Middle frontal gyrus (tissue), 1 donor: ENCODE measurements at regions not wholly inside any gene's neighbourhood (a gene's known extent, or its start where the extent isn't known, plus 50 kb on each side); places are given as distances from the start of the nearest gene placed in this dataset.

Experiments used
- DNase-seq: peaks from one replicate; pipeline ENCODE4 v3.0.0-alpha.2; 2015; ENCODE audit warnings: low spot score; ENCODE audit errors: extremely low spot score

- DNase-seq, result no peak
Measured at GRCh38 chr2:12054956-12055618, 308.7 kb downstream of the LPIN1 start.

GRCh38 chr2:12057436-12058166, 311.2 kb downstream of the LPIN1 start:
- DNase-seq, result no peak

GRCh38 chr2:12059616-12060441, 313.4 kb downstream of the LPIN1 start:
- DNase-seq, result no peak

- no peak for DNase-seq
Measured at GRCh38 chr2:12060886-12061285, 314.5 kb downstream of the LPIN1 start.

- no peak for DNase-seq
Measured at GRCh38 chr2:12061286-12062052, 315.0 kb downstream of the LPIN1 start.

- no peak for DNase-seq
Measured at GRCh38 chr2:12062053-12062395, 315.6 kb downstream of the LPIN1 start.

- DNase-seq, result no peak
Measured at GRCh38 chr2:12063210-12063609, 316.8 kb downstream of the LPIN1 start.

- no peak for DNase-seq
Measured at GRCh38 chr2:12064153-12064552, 317.7 kb downstream of the LPIN1 start.

GRCh38 chr2:12066116-12066515, 319.7 kb downstream of the LPIN1 start:
- no peak for DNase-seq

- DNase-seq, result no peak
Measured at GRCh38 chr2:12066986-12067385, 320.6 kb downstream of the LPIN1 start.

- DNase-seq, result no peak
Measured at GRCh38 chr2:12068796-12069538, 322.5 kb downstream of the LPIN1 start.

- DNase-seq, result no peak
Measured at GRCh38 chr2:12070153-12070552, 323.7 kb downstream of the LPIN1 start.

GRCh38 chr2:12070581-12070980, 324.1 kb downstream of the LPIN1 start:
- no peak for DNase-seq

- DNase-seq, result no peak
Measured at GRCh38 chr2:12071318-12071717, 324.9 kb downstream of the LPIN1 start.

GRCh38 chr2:12073217-12073852, 326.9 kb downstream of the LPIN1 start:
- DNase-seq, result no peak

- DNase-seq, result no peak
Measured at GRCh38 chr2:12074126-12074844, 327.9 kb downstream of the LPIN1 start.

GRCh38 chr2:12074845-12075217, 328.4 kb downstream of the LPIN1 start:
- no peak for DNase-seq

GRCh38 chr2:12075603-12076002, 329.2 kb downstream of the LPIN1 start:
- DNase-seq, result no peak

GRCh38 chr2:12076810-12077209, 330.4 kb downstream of the LPIN1 start:
- no peak for DNase-seq

GRCh38 chr2:12080360-12080759, 333.9 kb downstream of the LPIN1 start:
- DNase-seq, result no peak
